ENCODE measurements at regions not wholly inside any gene's neighbourhood (a gene's known extent, or its start where the extent isn't known, plus 50 kb on each side); places are given as distances from the start of the nearest gene placed in this dataset.
"Not testable (repeated sequence)": the region's sequence is repeated elsewhere in the genome, so short reads cannot be mapped to it uniquely, and the experiment has no call there.

DNA sequence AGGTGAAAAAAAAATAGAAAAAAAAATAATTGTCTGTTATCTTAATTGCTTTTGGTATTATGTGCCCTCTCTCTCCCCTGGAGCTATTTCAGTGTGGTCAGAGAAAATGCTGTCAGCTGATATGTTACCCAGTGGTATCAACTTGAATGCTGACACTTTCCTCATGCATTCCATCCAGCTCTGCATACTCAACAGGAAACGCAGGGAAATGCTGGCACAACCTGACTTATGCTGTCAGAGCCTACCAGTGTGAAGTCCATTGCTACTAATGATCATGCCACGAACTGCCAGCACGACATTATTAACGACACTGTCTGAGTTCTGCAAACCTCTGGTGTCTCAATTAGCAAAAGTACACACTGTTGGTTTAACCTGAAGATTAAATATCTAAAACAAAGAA lies 182.8 kb downstream of the ZWINT start:
- Histone ChIP-seq H3K4me3 (ENCODE audit: low read length) (no peak overlapping the region), H3K4me1 (ENCODE audit: insufficient read depth, low read length) (no peaks in the 10 kb centered on the region), H3K9me3 (ENCODE audit: control insufficient read depth in 1 of 2, insufficient read depth in 1 of 2, low read length in 2 of 2) (no peaks in the 10 kb centered on the region), H3K27me3 (ENCODE audit: control insufficient read depth in 1 of 2, insufficient read depth in 2 of 2, low read length in 2 of 2) (no peaks in the 10 kb centered on the region), H3K27ac (ENCODE audit: low read depth in 1 of 2, low read length in 2 of 2) (no peak overlapping the region), H3K36me3 (ENCODE audit: insufficient read depth, low read length) (no peaks in the 10 kb centered on the region)
- TF ChIP-seq, protein P1, sequence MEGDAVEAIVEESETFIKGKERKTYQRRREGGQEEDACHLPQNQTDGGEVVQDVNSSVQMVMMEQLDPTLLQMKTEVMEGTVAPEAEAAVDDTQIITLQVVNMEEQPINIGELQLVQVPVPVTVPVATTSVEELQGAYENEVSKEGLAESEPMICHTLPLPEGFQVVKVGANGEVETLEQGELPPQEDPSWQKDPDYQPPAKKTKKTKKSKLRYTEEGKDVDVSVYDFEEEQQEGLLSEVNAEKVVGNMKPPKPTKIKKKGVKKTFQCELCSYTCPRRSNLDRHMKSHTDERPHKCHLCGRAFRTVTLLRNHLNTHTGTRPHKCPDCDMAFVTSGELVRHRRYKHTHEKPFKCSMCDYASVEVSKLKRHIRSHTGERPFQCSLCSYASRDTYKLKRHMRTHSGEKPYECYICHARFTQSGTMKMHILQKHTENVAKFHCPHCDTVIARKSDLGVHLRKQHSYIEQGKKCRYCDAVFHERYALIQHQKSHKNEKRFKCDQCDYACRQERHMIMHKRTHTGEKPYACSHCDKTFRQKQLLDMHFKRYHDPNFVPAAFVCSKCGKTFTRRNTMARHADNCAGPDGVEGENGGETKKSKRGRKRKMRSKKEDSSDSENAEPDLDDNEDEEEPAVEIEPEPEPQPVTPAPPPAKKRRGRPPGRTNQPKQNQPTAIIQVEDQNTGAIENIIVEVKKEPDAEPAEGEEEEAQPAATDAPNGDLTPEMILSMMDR (IDR thresholded peaks at IDR 0.05): no peak
- Mint-ChIP-seq H3K4me3 (no peak overlapping the region), H3K27ac (no peak overlapping the region), H3K9me3 (peaks cover 8% of the 10 kb centered on the region), H3K36me3 (ENCODE audit: low read depth) (no peaks in the 10 kb centered on the region), H3K27me3 (no peaks in the 10 kb centered on the region), H3K4me1 (ENCODE audit: low read depth) (no peaks in the 10 kb centered on the region)
- intact Hi-C loops (cut with DNase I, micrococcal nuclease): no loop called here
- POLR2A ChIA-PET: no interaction called here
- CTCF ChIA-PET: no interaction called here
- DNase-seq (no peak), ATAC-seq (ENCODE audit: poor library complexity) (no peak)

DNA sequence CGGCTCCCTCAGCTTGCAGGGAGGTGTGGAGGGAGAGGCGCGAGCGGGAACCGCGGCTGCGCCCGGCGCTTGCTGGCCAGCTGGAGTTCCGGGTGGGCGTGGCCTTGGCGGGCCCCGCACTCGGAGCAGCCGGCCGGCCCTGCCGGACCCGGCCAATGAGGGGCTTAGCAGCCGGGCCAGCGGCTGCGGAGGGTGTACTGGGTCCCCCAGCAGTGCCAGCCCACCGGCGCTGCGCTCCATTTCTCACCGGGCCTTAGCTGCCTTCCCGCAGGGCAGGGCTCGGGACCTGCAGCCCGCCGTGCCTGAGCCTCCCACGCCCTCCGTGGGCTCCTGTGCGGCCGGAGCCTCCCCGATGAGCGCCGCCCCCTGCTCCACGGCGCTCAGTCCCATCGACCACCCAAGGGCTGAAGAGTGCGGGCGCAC lies 206.0 kb downstream of the ZWINT start:
- H3K9me3 ChIP-seq (ENCODE audit: control insufficient read depth in 1 of 2, insufficient read depth in 1 of 2, low read length in 2 of 2); H3K36me3 ChIP-seq (ENCODE audit: insufficient read depth, low read length); H3K27ac Mint-ChIP-seq; H3K27ac ChIP-seq (ENCODE audit: low read depth in 1 of 2, low read length in 2 of 2); POLR2A ChIA-PET; intact Hi-C loops (cut with DNase I, micrococcal nuclease); DNase-seq; H3K4me3 Mint-ChIP-seq; H3K27me3 Mint-ChIP-seq; H3K4me1 ChIP-seq (ENCODE audit: insufficient read depth, low read length); CTCF ChIA-PET; H3K27me3 ChIP-seq (ENCODE audit: control insufficient read depth in 1 of 2, insufficient read depth in 2 of 2, low read length in 2 of 2); H3K4me3 ChIP-seq (ENCODE audit: low read length); ATAC-seq (ENCODE audit: poor library complexity); H3K36me3 Mint-ChIP-seq (ENCODE audit: low read depth); H3K4me1 Mint-ChIP-seq (ENCODE audit: low read depth): not testable (repeated sequence)
- peaks cover 11% of the 10 kb centered on the region for H3K9me3 Mint-ChIP-seq

DNA sequence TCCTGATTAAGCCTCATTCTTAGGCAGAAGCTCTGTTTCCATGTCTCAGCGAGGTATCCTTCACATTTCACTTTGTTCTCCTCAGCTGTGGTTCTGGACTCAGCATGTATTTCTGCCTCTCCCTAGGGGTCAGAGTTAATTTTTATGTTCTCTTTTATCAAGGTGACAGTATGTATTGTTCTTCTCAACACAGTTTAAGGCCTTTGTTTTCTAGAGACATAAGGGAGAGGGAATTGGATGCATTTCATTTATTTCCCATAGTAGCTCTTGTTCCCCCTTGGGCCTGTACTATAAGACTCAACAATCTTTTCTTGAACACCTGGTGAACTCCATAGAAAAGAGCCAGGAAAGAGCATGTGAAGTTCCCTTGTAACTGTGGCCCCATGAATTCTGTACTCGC lies 214.3 kb downstream of the ZWINT start:
- Mint-ChIP-seq H3K27me3 (no peaks in the 10 kb centered on the region), H3K9me3 (peaks cover 3% of the 10 kb centered on the region), H3K4me1 (ENCODE audit: low read depth) (no peaks in the 10 kb centered on the region), H3K4me3 (no peak overlapping the region), H3K27ac (no peak overlapping the region), H3K36me3 (ENCODE audit: low read depth) (no peaks in the 10 kb centered on the region)
- TF ChIP-seq, protein P1 (IDR thresholded peaks at IDR 0.05): no peak
- intact Hi-C loops (cut with DNase I, micrococcal nuclease): no loop called here
- Histone ChIP-seq H3K27me3 (ENCODE audit: control insufficient read depth in 1 of 2, insufficient read depth in 2 of 2, low read length in 2 of 2) (no peaks in the 10 kb centered on the region), H3K36me3 (ENCODE audit: insufficient read depth, low read length) (no peaks in the 10 kb centered on the region), H3K4me3 (ENCODE audit: low read length) (no peak overlapping the region), H3K4me1 (ENCODE audit: insufficient read depth, low read length) (no peaks in the 10 kb centered on the region), H3K27ac (ENCODE audit: low read depth in 1 of 2, low read length in 2 of 2) (no peak overlapping the region), H3K9me3 (ENCODE audit: control insufficient read depth in 1 of 2, insufficient read depth in 1 of 2, low read length in 2 of 2) (peaks cover 5 to 6% of the 10 kb centered on the region in 2 experiments)
- DNase-seq (no peak), ATAC-seq (ENCODE audit: poor library complexity) (no peak)
- ChIA-PET CTCF (no interaction called here), POLR2A (no interaction called here)

DNA sequence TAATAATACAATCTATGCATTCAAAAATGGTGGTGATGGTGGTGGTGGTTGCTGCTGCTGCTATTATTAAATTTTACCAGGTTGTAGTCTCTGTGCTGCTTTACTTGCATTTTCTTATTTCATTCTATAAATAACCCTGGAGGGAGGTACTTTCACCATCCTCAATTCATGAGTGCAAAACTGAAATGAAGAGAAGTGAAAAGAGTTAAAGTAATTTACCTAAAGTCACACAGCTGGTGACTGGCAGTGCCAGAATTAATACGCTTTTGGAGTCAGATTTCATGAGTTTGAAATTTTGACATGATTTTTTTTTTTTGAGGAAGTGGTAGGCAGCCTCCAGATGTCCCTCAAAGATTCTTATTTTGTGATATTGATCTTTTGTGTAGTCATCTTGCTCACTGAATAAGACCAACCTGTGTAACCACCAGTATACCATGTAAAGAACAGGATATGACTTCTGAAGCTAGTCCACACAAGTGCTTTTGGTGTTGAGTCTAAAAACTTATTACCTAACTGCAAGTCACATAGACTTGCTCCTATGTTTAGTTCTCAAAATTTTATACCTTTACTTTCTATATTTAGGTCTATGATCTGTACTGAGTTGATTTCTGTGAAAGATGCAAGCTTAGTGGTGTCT lies 218.8 kb downstream of the ZWINT start:
- Histone ChIP-seq H3K9me3 (ENCODE audit: control insufficient read depth in 1 of 2, insufficient read depth in 1 of 2, low read length in 2 of 2) (peaks cover 0 to 3% of the 10 kb centered on the region in 2 experiments), H3K27me3 (ENCODE audit: control insufficient read depth in 1 of 2, insufficient read depth in 2 of 2, low read length in 2 of 2) (no peaks in the 10 kb centered on the region), H3K4me1 (ENCODE audit: insufficient read depth, low read length) (no peaks in the 10 kb centered on the region), H3K27ac (ENCODE audit: low read depth in 1 of 2, low read length in 2 of 2) (no peak overlapping the region), H3K4me3 (ENCODE audit: low read length) (no peak overlapping the region), H3K36me3 (ENCODE audit: insufficient read depth, low read length) (no peaks in the 10 kb centered on the region)
- Mint-ChIP-seq H3K27ac (no peak overlapping the region), H3K4me1 (ENCODE audit: low read depth) (no peaks in the 10 kb centered on the region), H3K36me3 (ENCODE audit: low read depth) (no peaks in the 10 kb centered on the region), H3K9me3 (peaks cover 7% of the 10 kb centered on the region), H3K4me3 (no peak overlapping the region), H3K27me3 (no peaks in the 10 kb centered on the region)
- ATAC-seq (ENCODE audit: poor library complexity): no peak
- no peak for DNase-seq
- intact Hi-C loops (cut with DNase I, micrococcal nuclease): no loop called here
- POLR2A ChIA-PET: no interaction called here
- TF ChIP-seq, protein P1 (IDR thresholded peaks at IDR 0.05): no peak
- CTCF ChIA-PET: no interaction called here
